ENCODE measurements at regions not wholly inside any gene's neighbourhood (a gene's known extent, or its start where the extent isn't known, plus 50 kb on each side); places are given as distances from the start of the nearest gene placed in this dataset.

- ChIA-PET CTCF (ENCODE audit: low intra/inter-chr PET ratio) (no interaction called here), POLR2A (no interaction called here)
- BruUV-seq (replicated peaks), result no TSS peak
- no peaks in the 10 kb centered on the region for H3K4me1 ChIP-seq (replicated peaks in 1 of 2; ENCODE audit: control insufficient read depth in 2 of 2, insufficient read depth in 2 of 2, low read length in 2 of 2)
- H3K79me2 ChIP-seq (ENCODE audit: control insufficient read depth, insufficient read depth, low read length), result no peaks in the 10 kb centered on the region
- no peak overlapping the region for H3K4me3 ChIP-seq
- no peak for DNase-seq (ENCODE audit: extremely low read depth in 1 of 4, low spot score in 3 of 4)
- H2AFZ ChIP-seq (ENCODE audit: low read depth, low read length), result no peak overlapping the region
- no peak for ATAC-seq
- TF ChIP-seq MECOM (CRISPR knock-in tag; IDR thresholded peaks at IDR 0.05), result no peak
- TF ChIP-seq, protein P1, sequence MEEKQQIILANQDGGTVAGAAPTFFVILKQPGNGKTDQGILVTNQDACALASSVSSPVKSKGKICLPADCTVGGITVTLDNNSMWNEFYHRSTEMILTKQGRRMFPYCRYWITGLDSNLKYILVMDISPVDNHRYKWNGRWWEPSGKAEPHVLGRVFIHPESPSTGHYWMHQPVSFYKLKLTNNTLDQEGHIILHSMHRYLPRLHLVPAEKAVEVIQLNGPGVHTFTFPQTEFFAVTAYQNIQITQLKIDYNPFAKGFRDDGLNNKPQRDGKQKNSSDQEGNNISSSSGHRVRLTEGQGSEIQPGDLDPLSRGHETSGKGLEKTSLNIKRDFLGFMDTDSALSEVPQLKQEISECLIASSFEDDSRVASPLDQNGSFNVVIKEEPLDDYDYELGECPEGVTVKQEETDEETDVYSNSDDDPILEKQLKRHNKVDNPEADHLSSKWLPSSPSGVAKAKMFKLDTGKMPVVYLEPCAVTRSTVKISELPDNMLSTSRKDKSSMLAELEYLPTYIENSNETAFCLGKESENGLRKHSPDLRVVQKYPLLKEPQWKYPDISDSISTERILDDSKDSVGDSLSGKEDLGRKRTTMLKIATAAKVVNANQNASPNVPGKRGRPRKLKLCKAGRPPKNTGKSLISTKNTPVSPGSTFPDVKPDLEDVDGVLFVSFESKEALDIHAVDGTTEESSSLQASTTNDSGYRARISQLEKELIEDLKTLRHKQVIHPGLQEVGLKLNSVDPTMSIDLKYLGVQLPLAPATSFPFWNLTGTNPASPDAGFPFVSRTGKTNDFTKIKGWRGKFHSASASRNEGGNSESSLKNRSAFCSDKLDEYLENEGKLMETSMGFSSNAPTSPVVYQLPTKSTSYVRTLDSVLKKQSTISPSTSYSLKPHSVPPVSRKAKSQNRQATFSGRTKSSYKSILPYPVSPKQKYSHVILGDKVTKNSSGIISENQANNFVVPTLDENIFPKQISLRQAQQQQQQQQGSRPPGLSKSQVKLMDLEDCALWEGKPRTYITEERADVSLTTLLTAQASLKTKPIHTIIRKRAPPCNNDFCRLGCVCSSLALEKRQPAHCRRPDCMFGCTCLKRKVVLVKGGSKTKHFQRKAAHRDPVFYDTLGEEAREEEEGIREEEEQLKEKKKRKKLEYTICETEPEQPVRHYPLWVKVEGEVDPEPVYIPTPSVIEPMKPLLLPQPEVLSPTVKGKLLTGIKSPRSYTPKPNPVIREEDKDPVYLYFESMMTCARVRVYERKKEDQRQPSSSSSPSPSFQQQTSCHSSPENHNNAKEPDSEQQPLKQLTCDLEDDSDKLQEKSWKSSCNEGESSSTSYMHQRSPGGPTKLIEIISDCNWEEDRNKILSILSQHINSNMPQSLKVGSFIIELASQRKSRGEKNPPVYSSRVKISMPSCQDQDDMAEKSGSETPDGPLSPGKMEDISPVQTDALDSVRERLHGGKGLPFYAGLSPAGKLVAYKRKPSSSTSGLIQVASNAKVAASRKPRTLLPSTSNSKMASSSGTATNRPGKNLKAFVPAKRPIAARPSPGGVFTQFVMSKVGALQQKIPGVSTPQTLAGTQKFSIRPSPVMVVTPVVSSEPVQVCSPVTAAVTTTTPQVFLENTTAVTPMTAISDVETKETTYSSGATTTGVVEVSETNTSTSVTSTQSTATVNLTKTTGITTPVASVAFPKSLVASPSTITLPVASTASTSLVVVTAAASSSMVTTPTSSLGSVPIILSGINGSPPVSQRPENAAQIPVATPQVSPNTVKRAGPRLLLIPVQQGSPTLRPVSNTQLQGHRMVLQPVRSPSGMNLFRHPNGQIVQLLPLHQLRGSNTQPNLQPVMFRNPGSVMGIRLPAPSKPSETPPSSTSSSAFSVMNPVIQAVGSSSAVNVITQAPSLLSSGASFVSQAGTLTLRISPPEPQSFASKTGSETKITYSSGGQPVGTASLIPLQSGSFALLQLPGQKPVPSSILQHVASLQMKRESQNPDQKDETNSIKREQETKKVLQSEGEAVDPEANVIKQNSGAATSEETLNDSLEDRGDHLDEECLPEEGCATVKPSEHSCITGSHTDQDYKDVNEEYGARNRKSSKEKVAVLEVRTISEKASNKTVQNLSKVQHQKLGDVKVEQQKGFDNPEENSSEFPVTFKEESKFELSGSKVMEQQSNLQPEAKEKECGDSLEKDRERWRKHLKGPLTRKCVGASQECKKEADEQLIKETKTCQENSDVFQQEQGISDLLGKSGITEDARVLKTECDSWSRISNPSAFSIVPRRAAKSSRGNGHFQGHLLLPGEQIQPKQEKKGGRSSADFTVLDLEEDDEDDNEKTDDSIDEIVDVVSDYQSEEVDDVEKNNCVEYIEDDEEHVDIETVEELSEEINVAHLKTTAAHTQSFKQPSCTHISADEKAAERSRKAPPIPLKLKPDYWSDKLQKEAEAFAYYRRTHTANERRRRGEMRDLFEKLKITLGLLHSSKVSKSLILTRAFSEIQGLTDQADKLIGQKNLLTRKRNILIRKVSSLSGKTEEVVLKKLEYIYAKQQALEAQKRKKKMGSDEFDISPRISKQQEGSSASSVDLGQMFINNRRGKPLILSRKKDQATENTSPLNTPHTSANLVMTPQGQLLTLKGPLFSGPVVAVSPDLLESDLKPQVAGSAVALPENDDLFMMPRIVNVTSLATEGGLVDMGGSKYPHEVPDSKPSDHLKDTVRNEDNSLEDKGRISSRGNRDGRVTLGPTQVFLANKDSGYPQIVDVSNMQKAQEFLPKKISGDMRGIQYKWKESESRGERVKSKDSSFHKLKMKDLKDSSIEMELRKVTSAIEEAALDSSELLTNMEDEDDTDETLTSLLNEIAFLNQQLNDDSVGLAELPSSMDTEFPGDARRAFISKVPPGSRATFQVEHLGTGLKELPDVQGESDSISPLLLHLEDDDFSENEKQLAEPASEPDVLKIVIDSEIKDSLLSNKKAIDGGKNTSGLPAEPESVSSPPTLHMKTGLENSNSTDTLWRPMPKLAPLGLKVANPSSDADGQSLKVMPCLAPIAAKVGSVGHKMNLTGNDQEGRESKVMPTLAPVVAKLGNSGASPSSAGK (IDR thresholded peaks at IDR 0.05), result no peak
- TF ChIP-seq DMBX1 (CRISPR knock-in tag; IDR thresholded peaks at IDR 0.05; ENCODE audit: borderline replicate concordance), result no peak
- no peak for TF ChIP-seq GTF2F1 (IDR thresholded peaks at IDR 0.05; ENCODE audit: low read depth, low read length)
- TF ChIP-seq SRF (CRISPR knock-in tag; IDR thresholded peaks at IDR 0.05), result no peak
- TF ChIP-seq, protein P2, sequence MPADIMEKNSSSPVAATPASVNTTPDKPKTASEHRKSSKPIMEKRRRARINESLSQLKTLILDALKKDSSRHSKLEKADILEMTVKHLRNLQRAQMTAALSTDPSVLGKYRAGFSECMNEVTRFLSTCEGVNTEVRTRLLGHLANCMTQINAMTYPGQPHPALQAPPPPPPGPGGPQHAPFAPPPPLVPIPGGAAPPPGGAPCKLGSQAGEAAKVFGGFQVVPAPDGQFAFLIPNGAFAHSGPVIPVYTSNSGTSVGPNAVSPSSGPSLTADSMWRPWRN (IDR thresholded peaks at IDR 0.05; ENCODE audit: low read depth), result no peak
- intact Hi-C loops (cut with micrococcal nuclease) (no loop called here), in situ Hi-C loops (cut with MboI) (no loop called here)
- no peaks in the 10 kb centered on the region for H3K9me1 ChIP-seq (ENCODE audit: control insufficient read depth, insufficient read depth, low read length)
- H3K27me3 ChIP-seq (ENCODE audit: control insufficient read depth in 2 of 2, insufficient read depth in 2 of 2, low read length in 2 of 2), result no peaks in the 10 kb centered on the region
- no peak for FAIRE-seq
- H3K9ac ChIP-seq (ENCODE audit: insufficient read depth in 1 of 2, low read depth in 2 of 2, low read length in 2 of 2), result no peak overlapping the region
- WGBS (ENCODE audit: insufficient coverage, low coverage, missing lambda C conversion rate), result 1% methylated on average over 3 of the region's 3 CpGs
- H3K36me3 ChIP-seq (ENCODE audit: control insufficient read depth, insufficient read depth, low read length), result no peaks in the 10 kb centered on the region
- H3K27ac ChIP-seq (ENCODE audit: extremely low read depth, low read depth, low read length), result no peak overlapping the region
- H3K4me2 ChIP-seq (ENCODE audit: insufficient read depth, low read length), result no peak overlapping the region
- no peaks in the 10 kb centered on the region for H4K20me1 ChIP-seq (replicated peaks; ENCODE audit: control insufficient read depth, insufficient read depth, low read length)
- no peaks in the 10 kb centered on the region for H3K9me3 ChIP-seq (replicated peaks; ENCODE audit: control insufficient read depth, insufficient read depth, low read depth, low read length)
These were observed 1217.2 kb upstream of the GJE1 start for GRCh38 chr6:140915551-140915950.

Data from K562 (cell line).